HepG2 (cell line): ENCODE measurements at regions not wholly inside any gene's neighbourhood (a gene's known extent, or its start where the extent isn't known, plus 50 kb on each side); places are given as distances from the start of the nearest gene placed in this dataset.

Source experiments
- ATAC-seq: fragments of 200-7000 bp; cut with Tn5 transposase; 3 replicates; pipeline ENCODE4 v1.9.1; 2020; ENCODE audit warnings: mild to moderate bottlenecking, moderate library complexity
- BruUV-seq: library from RNA; stranded (reverse); fragments of 400-500 nt; replicated peaks from 2 replicates; lab custom pipeline; 2021; lab: Mats Ljungman, UMichigan
- CTCF ChIA-PET: fragments of 300-600 bp; formaldehyde crosslinking; extraction: SDS; loops from one replicate; lab custom pipeline; 2021; ENCODE audit warnings: low total read pairs, inconsistent platforms, low intra/inter-chr PET ratio; lab: Yijun Ruan, JAX
- POLR2A ChIA-PET: fragments of 350-600 bp; sonication (Branson Sonifier 250); formaldehyde crosslinking; loops from one replicate; lab custom pipeline; 2020; ENCODE audit warnings: antibody characterized with exemption, inconsistent platforms; lab: Yijun Ruan, JAX
- DNase-seq: peaks from one replicate; pipeline ENCODE4 v3.0.0-alpha.2; 2015; ENCODE audit warnings: low spot score
- FAIRE-seq: peaks from 3 replicates; lab custom pipeline; 2011; peaks lifted over from hg19 to GRCh38; lab: Jason Lieb, UNC
- H2AFZ ChIP-seq: one replicate; pipeline ENCODE4 v1.6.1; 2011; ENCODE audit warnings: low read length, inconsistent platforms
- H3K27ac ChIP-seq: fragments of 300-600 bp; 3 replicates; pipeline ENCODE4 v1.8.0; 2011; ENCODE audit warnings: mixed run types, mild to moderate bottlenecking, mixed read lengths, low read length, inconsistent platforms; ENCODE audit not compliant: insufficient read depth; ENCODE audit errors: extremely low read length
- H3K27me3 ChIP-seq, 2 experiments: fragments of 200-600 bp in 1 of 2; 2 replicates in 1 of 2; 3 replicates in 1 of 2; pipeline versions ENCODE4 v1.6.0 to v1.8.0; 2011; ENCODE audit warnings: low read length in 2 of 2, mild to moderate bottlenecking in 2 of 2, moderate library complexity in 2 of 2, inconsistent platforms in 1 of 2; ENCODE audit not compliant: insufficient read depth in 2 of 2, control insufficient read depth in 1 of 2
- H3K36me3 ChIP-seq, 2 experiments: fragments of 200-600 bp in 1 of 2; replicated peaks in 1 of 2; 2 replicates in 1 of 2; 3 replicates in 1 of 2; pipeline versions ENCODE4 v1.5.1 to v1.8.0; 2011; ENCODE audit warnings: low read length in 2 of 2, inconsistent platforms in 1 of 2; ENCODE audit not compliant: insufficient read depth in 2 of 2, control insufficient read depth in 1 of 2
- H3K4me1 ChIP-seq: 2 replicates; pipeline ENCODE4 v1.5.1; 2012; ENCODE audit warnings: low read length, inconsistent platforms; ENCODE audit not compliant: insufficient read depth
- H3K4me2 ChIP-seq: 2 replicates; pipeline ENCODE4 v1.6.0; 2011; ENCODE audit warnings: low read depth, low read length, inconsistent platforms
- H3K4me3 ChIP-seq, 3 experiments: fragments of 200-600 bp in 1 of 3; sonication (generic), shearing (Covaris generic) in 1 of 3; replicated peaks in 1 of 3; 2 replicates each; pipeline ENCODE4 v1.5.1; 2011 to 2016; ENCODE audit warnings: low read length in 3 of 3, inconsistent platforms in 2 of 3, low read depth in 2 of 3, mild to moderate bottlenecking in 2 of 3, control low read depth in 1 of 3, mixed read lengths in 1 of 3; ENCODE audit not compliant: insufficient read depth in 1 of 3
- H3K79me2 ChIP-seq: one replicate; pipeline ENCODE4 v1.6.1; 2011; ENCODE audit warnings: low read length, inconsistent platforms; ENCODE audit not compliant: insufficient read depth
- H3K9ac ChIP-seq: 2 replicates; pipeline ENCODE4 v1.6.0; 2011; ENCODE audit warnings: mild to moderate bottlenecking, low read depth, low read length, inconsistent platforms; ENCODE audit not compliant: insufficient read depth
- H3K9me3 ChIP-seq: 2 replicates; pipeline ENCODE4 v1.5.1; 2012; ENCODE audit warnings: mild to moderate bottlenecking, low read length
- H4K20me1 ChIP-seq: 2 replicates; pipeline ENCODE4 v1.6.0; 2011; ENCODE audit warnings: inconsistent platforms, mild to moderate bottlenecking, low read length, moderate library complexity; ENCODE audit not compliant: insufficient read depth
- ATM ChIP-seq: fragments of 450-650 bp; IDR thresholded peaks from 2 replicates; pipeline ENCODE4 v1.7.1; 2017; ENCODE audit warnings: mild to moderate bottlenecking, borderline replicate concordance
- CENPX ChIP-seq: sonication (generic); formaldehyde crosslinking; IDR thresholded peaks from 2 replicates; pipeline ENCODE4 v1.9.0; 2021; ENCODE audit warnings: mild to moderate bottlenecking, missing genetic modification reagents, moderate library complexity
- DMAP1 ChIP-seq: IDR thresholded peaks from 2 replicates; pipeline ENCODE4 v1.6.1; 2016
- ELF1 ChIP-seq: sonication (generic); formaldehyde crosslinking; IDR thresholded peaks from 2 replicates; pipeline ENCODE4 v1.4.0; 2020; ENCODE audit warnings: missing genetic modification reagents
- HHEX ChIP-seq: IDR thresholded peaks from 2 replicates; pipeline ENCODE4 v1.6.1; 2016; ENCODE audit warnings: control low read depth
- ZNF12 ChIP-seq: sonication (generic); formaldehyde crosslinking; IDR thresholded peaks from 2 replicates; pipeline ENCODE4 v1.5.0; 2020; ENCODE audit warnings: missing genetic modification reagents
- ZNF17 ChIP-seq: sonication (generic); formaldehyde crosslinking; IDR thresholded peaks from 2 replicates; pipeline ENCODE4 v1.5.0; 2020; ENCODE audit warnings: mild to moderate bottlenecking, missing genetic modification reagents
- WGBS: methylation state at CpG from one replicate; pipeline ENCODE4 v1.1.6; 2017; ENCODE audit warnings: low lambda C conversion rate; 5-methylcytosine and 5-hydroxymethylcytosine counted together
- in situ Hi-C: cut with HindIII; loops from 2 replicates; pipeline ENCODE4 v1.10.0; 2017; ENCODE audit warnings: low pct_unique_long_range_greater_than_20kb; ENCODE audit not compliant: extremely low pct_ligation_motif_present
- intact Hi-C: fragments of 100-400 bp; cut with micrococcal nuclease; formaldehyde crosslinking; loops from one replicate; pipeline ENCODE4 v1.10.0; 2022; ENCODE audit not compliant: unreplicated experiment
- TF ChIP-seq, protein P1 (sequence below): IDR thresholded peaks from 2 replicates; pipeline ENCODE4 v1.6.1; 2016; ENCODE audit warnings: missing genetic modification reagents, missing compliant biosample characterization
- TF ChIP-seq, protein P2 (sequence below): sonication (generic); formaldehyde crosslinking; IDR thresholded peaks from 2 replicates; pipeline ENCODE4 v1.4.0; 2020; ENCODE audit warnings: low read depth, mild to moderate bottlenecking, missing genetic modification reagents
- TF ChIP-seq, protein P3 (sequence below): sonication (generic); formaldehyde crosslinking; IDR thresholded peaks from 2 replicates; pipeline ENCODE4 v1.9.0; 2021; ENCODE audit warnings: missing genetic modification reagents, mild to moderate bottlenecking, borderline replicate concordance
- TF ChIP-seq, protein P4 (sequence below): sonication (generic); formaldehyde crosslinking; IDR thresholded peaks from 2 replicates; pipeline ENCODE4 v1.4.0; 2020; ENCODE audit warnings: missing genetic modification reagents, borderline replicate concordance

DNA sequence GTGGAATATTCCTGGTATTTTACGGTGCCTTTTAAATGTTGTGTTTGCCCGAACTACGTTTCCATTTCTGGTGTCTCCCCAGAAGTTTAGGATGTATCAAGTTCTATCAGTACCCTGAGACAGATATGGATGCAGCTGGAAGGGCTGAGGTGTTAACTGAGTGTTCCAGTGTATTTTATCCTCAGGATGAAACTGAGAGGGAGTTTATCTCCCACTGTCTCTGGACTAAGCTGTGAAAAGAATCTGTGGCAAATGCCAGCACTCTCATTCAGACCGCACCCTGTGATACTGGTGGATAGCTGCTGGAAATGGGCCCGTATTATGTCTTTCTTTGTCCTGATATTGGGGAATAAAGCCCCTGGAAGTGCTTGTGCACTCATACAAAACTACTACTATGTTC, 887.2 kb upstream of the TYRP1 start:
- in situ Hi-C loops: no loop called here
- no peak overlapping the region for H3K4me2 ChIP-seq
- DNase-seq: no peak
- H3K9me3 ChIP-seq: peaks cover 65% of the 10 kb centered on the region
- intact Hi-C loops: no loop called here
- no TSS peak for BruUV-seq
- H3K79me2 ChIP-seq: no peaks in the 10 kb centered on the region
- no peaks in the 10 kb centered on the region for H3K36me3 ChIP-seq
- no peaks in the 10 kb centered on the region for H4K20me1 ChIP-seq
- H3K27ac ChIP-seq: no peak overlapping the region
- no peak overlapping the region for H3K4me3 ChIP-seq
- POLR2A ChIA-PET: no interaction called here
- 16% methylated on average over 5 of the region's 5 CpGs for WGBS
- TF ChIP-seq HHEX (no peak), ZNF17 (no peak), ATM (no peak), DMAP1 (no peak), ELF1 (no peak), CENPX (CRISPR knock-in tag) (no peak), ZNF12 (CRISPR knock-in tag) (no peak)
- TF ChIP-seq, protein P1, sequence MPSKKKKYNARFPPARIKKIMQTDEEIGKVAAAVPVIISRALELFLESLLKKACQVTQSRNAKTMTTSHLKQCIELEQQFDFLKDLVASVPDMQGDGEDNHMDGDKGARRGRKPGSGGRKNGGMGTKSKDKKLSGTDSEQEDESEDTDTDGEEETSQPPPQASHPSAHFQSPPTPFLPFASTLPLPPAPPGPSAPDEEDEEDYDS: no peak
- TF ChIP-seq, protein P2, sequence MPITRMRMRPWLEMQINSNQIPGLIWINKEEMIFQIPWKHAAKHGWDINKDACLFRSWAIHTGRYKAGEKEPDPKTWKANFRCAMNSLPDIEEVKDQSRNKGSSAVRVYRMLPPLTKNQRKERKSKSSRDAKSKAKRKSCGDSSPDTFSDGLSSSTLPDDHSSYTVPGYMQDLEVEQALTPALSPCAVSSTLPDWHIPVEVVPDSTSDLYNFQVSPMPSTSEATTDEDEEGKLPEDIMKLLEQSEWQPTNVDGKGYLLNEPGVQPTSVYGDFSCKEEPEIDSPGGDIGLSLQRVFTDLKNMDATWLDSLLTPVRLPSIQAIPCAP (CRISPR knock-in tag): no peak
- TF ChIP-seq, protein P3, sequence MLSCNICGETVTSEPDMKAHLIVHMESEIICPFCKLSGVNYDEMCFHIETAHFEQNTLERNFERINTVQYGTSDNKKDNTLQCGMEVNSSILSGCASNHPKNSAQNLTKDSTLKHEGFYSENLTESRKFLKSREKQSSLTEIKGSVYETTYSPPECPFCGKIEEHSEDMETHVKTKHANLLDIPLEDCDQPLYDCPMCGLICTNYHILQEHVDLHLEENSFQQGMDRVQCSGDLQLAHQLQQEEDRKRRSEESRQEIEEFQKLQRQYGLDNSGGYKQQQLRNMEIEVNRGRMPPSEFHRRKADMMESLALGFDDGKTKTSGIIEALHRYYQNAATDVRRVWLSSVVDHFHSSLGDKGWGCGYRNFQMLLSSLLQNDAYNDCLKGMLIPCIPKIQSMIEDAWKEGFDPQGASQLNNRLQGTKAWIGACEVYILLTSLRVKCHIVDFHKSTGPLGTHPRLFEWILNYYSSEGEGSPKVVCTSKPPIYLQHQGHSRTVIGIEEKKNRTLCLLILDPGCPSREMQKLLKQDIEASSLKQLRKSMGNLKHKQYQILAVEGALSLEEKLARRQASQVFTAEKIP (CRISPR knock-in tag): no peak
- TF ChIP-seq, protein P4, sequence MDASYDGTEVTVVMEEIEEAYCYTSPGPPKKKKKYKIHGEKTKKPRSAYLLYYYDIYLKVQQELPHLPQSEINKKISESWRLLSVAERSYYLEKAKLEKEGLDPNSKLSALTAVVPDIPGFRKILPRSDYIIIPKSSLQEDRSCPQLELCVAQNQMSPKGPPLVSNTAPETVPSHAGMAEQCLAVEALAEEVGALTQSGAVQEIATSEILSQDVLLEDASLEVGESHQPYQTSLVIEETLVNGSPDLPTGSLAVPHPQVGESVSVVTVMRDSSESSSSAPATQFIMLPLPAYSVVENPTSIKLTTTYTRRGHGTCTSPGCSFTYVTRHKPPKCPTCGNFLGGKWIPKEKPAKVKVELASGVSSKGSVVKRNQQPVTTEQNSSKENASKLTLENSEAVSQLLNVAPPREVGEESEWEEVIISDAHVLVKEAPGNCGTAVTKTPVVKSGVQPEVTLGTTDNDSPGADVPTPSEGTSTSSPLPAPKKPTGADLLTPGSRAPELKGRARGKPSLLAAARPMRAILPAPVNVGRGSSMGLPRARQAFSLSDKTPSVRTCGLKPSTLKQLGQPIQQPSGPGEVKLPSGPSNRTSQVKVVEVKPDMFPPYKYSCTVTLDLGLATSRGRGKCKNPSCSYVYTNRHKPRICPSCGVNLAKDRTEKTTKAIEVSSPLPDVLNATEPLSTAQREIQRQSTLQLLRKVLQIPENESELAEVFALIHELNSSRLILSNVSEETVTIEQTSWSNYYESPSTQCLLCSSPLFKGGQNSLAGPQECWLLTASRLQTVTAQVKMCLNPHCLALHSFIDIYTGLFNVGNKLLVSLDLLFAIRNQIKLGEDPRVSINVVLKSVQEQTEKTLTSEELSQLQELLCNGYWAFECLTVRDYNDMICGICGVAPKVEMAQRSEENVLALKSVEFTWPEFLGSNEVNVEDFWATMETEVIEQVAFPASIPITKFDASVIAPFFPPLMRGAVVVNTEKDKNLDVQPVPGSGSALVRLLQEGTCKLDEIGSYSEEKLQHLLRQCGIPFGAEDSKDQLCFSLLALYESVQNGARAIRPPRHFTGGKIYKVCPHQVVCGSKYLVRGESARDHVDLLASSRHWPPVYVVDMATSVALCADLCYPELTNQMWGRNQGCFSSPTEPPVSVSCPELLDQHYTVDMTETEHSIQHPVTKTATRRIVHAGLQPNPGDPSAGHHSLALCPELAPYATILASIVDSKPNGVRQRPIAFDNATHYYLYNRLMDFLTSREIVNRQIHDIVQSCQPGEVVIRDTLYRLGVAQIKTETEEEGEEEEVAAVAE: no peak
- CTCF ChIA-PET: no interaction called here
- ATAC-seq: no peak
- H3K27me3 ChIP-seq: no peaks in the 10 kb centered on the region
- FAIRE-seq: no peak
- H3K9ac ChIP-seq: no peak overlapping the region
- H2AFZ ChIP-seq: no peak overlapping the region
- no peaks in the 10 kb centered on the region for H3K4me1 ChIP-seq
